ENCODE measurements at regions not wholly inside any gene's neighbourhood (a gene's known extent, or its start where the extent isn't known, plus 50 kb on each side); places are given as distances from the start of the nearest gene placed in this dataset.

DNA sequence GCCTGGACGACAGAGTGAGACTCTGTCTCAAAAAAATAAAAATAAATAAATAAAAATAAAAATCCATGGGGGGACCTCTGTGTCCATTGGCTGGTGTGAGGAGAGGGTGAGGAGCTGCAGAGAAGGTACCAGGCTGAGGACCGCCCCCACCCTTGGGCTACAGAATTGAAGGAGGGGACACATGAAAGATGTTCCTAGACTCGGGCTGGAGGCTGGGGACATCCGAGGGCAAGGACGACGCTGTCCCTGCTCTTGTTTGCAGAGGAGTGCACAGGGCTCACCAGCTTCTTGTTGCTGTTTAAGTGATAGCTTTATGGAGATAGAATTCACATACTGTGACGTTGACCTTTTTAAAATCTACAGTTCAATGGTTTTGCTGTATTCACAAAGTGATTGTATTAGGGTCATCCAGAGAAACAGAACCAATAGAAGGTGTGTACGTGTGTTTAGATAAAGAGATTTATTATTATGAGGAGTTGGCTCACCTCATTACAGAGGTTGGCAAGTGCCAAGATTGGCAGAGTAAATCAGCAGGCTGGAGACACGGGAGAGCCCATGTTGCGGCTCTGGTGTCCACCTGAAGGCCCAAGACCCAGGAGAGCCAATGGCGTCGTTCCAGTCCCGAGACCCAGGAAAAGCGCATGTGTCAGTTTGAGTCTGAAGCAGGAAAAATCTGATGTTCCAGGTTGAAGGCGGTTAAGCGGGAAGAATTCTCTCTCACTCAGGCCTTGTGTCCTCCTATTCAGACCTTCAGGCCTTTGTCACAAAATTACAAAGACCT, 320.7 kb downstream of the SEC14L1 start:
- TF ChIP-seq, protein P1, sequence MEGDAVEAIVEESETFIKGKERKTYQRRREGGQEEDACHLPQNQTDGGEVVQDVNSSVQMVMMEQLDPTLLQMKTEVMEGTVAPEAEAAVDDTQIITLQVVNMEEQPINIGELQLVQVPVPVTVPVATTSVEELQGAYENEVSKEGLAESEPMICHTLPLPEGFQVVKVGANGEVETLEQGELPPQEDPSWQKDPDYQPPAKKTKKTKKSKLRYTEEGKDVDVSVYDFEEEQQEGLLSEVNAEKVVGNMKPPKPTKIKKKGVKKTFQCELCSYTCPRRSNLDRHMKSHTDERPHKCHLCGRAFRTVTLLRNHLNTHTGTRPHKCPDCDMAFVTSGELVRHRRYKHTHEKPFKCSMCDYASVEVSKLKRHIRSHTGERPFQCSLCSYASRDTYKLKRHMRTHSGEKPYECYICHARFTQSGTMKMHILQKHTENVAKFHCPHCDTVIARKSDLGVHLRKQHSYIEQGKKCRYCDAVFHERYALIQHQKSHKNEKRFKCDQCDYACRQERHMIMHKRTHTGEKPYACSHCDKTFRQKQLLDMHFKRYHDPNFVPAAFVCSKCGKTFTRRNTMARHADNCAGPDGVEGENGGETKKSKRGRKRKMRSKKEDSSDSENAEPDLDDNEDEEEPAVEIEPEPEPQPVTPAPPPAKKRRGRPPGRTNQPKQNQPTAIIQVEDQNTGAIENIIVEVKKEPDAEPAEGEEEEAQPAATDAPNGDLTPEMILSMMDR (IDR thresholded peaks at IDR 0.05): no peak
- TF ChIP-seq POLR2AphosphoS5 (IDR thresholded peaks at IDR 0.05; ENCODE audit: insufficient read depth in 1 of 2, low read depth in 1 of 2) (no peak), POLR2A (IDR thresholded peaks at IDR 0.05) (no peak)

Measured in vagina (tissue), 2 donors.